Loucy (cell line): ENCODE measurements at regions not wholly inside any gene's neighbourhood (a gene's known extent, or its start where the extent isn't known, plus 50 kb on each side); places are given as distances from the start of the nearest gene placed in this dataset.

ENCODE experiments used
- H2AFZ ChIP-seq: fragments of 200-600 bp; sonication (generic); 2 replicates; pipeline ENCODE4 v1.6.0; 2016; ENCODE audit warnings: antibody characterized with exemption, mild to moderate bottlenecking, low read length, moderate library complexity
- H3F3A ChIP-seq: fragments of 200-600 bp; 2 replicates; pipeline ENCODE4 v1.6.0; 2016; ENCODE audit warnings: antibody characterized with exemption, low read depth, mild to moderate bottlenecking
- H3K27me3 ChIP-seq: fragments of 200-600 bp; sonication (generic); 2 replicates; pipeline ENCODE4 v1.6.1; 2014; ENCODE audit warnings: low read length, mild to moderate bottlenecking; ENCODE audit not compliant: insufficient read depth, poor library complexity, severe bottlenecking
- H3K36me3 ChIP-seq: fragments of 200-600 bp; sonication (generic); 2 replicates; pipeline ENCODE4 v1.6.1; 2016; ENCODE audit warnings: low read length; ENCODE audit not compliant: insufficient read depth
- H3K4me1 ChIP-seq: fragments of 200-600 bp; sonication (generic); 2 replicates; pipeline ENCODE4 v1.5.1; 2014; ENCODE audit warnings: low read length, mild to moderate bottlenecking; ENCODE audit not compliant: insufficient read depth, poor library complexity, severe bottlenecking
- H3K4me2 ChIP-seq: fragments of 200-600 bp; sonication (generic); 2 replicates; pipeline ENCODE4 v1.6.0; 2014; ENCODE audit warnings: antibody characterized with exemption, low read length, low read depth, mild to moderate bottlenecking; ENCODE audit not compliant: poor library complexity, severe bottlenecking
- H3K4me3 ChIP-seq: fragments of 200-600 bp; sonication (generic); 2 replicates; pipeline ENCODE4 v1.5.1; 2014; ENCODE audit warnings: low read length, mild to moderate bottlenecking, mixed read lengths; ENCODE audit not compliant: poor library complexity, severe bottlenecking
- H3K79me2 ChIP-seq: fragments of 200-600 bp; sonication (generic); 2 replicates; pipeline ENCODE4 v1.6.1; 2014; ENCODE audit warnings: low read length; ENCODE audit not compliant: insufficient read depth
- H3K9ac ChIP-seq: fragments of 200-600 bp; sonication (generic); 2 replicates; pipeline ENCODE4 v1.6.0; 2014; ENCODE audit warnings: mild to moderate bottlenecking, low read depth, low read length, moderate library complexity; ENCODE audit not compliant: poor library complexity, severe bottlenecking
- H3K9me2 ChIP-seq: fragments of 200-600 bp; sonication (generic); replicated peaks from 2 replicates; pipeline ENCODE4 v1.6.1; 2016; ENCODE audit warnings: low read depth, low read length, mixed read lengths
- H3K9me3 ChIP-seq: fragments of 200-600 bp; sonication (generic); 2 replicates; pipeline ENCODE4 v1.6.1; 2014; ENCODE audit warnings: mild to moderate bottlenecking, antibody characterized with exemption, low read length, low read depth; ENCODE audit not compliant: insufficient read depth
- H4K20me1 ChIP-seq: fragments of 200-600 bp; sonication (generic); 2 replicates; pipeline ENCODE4 v1.6.0; 2014; ENCODE audit warnings: antibody characterized with exemption, low read length, mild to moderate bottlenecking; ENCODE audit not compliant: insufficient read depth, poor library complexity, severe bottlenecking
- CTCF ChIP-seq: fragments of 200-600 bp; sonication (generic); conservative IDR thresholded peaks from 2 replicates; pipeline ENCODE4 v1.5.1; 2014; ENCODE audit warnings: mild to moderate bottlenecking, antibody characterized with exemption, low read length
- EZH2phosphoT487 ChIP-seq: fragments of 200-600 bp; IDR thresholded peaks from 2 replicates; pipeline ENCODE4 v1.6.1; 2018; ENCODE audit warnings: antibody characterized with exemption, mild to moderate bottlenecking, moderate library complexity, borderline replicate concordance

- H3K27me3 ChIP-seq = no peaks in the 10 kb centered on the region
- H3K9ac ChIP-seq = no peak overlapping the region
- no peak overlapping the region for H2AFZ ChIP-seq
- H3K9me2 ChIP-seq = no peaks in the 10 kb centered on the region
- H3K9me3 ChIP-seq = no peaks in the 10 kb centered on the region
- TF ChIP-seq CTCF (no peak), EZH2phosphoT487 (no peak)
- H3K79me2 ChIP-seq = no peaks in the 10 kb centered on the region
- no peaks in the 10 kb centered on the region for H3K4me1 ChIP-seq
- H3K4me2 ChIP-seq = no peak overlapping the region
- no peaks in the 10 kb centered on the region for H3K36me3 ChIP-seq
- H3F3A ChIP-seq = no peaks in the 10 kb centered on the region
- H3K4me3 ChIP-seq = no peak overlapping the region
- H4K20me1 ChIP-seq = no peaks in the 10 kb centered on the region
These were observed 500.4 kb downstream of the GALR1 start for GRCh38 chr18:77750006-77750405.

DNA sequence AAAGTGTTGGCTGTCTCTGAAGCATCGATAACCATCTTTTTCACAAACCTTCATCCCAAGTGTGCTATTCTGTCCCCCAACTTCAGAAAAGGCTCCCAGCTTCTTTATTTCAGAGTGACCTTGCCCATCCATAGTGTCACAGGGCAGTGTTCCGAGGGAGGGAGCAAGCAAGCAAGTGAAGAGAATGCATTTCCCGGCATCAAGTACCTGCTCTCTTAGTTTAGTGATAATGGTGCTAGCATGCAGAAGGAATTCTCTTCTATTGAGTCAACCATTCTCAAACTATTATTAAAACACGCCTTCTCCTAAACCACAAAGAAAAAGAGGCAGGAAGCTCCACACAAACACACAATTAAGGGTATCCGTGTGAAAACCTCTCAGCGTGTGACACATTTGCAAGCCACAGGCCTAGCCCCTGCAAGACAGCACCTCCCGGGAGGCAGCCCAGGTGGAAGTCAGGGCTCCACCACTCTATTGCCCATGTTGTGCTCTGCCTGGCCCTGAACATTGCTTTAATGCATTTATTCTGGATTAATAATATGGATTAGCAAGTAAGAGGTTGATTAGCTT, 504.9 kb downstream of the GALR1 start:
- H3F3A ChIP-seq = no peaks in the 10 kb centered on the region
- no peaks in the 10 kb centered on the region for H4K20me1 ChIP-seq
- H3K36me3 ChIP-seq = no peaks in the 10 kb centered on the region
- H3K4me1 ChIP-seq = no peaks in the 10 kb centered on the region
- H3K4me2 ChIP-seq = no peak overlapping the region
- no peaks in the 10 kb centered on the region for H3K9me2 ChIP-seq
- TF ChIP-seq CTCF (no peak), EZH2phosphoT487 (no peak)
- no peaks in the 10 kb centered on the region for H3K79me2 ChIP-seq
- H3K9ac ChIP-seq = no peak overlapping the region
- H3K9me3 ChIP-seq = no peaks in the 10 kb centered on the region
- no peak overlapping the region for H2AFZ ChIP-seq
- no peaks in the 10 kb centered on the region for H3K27me3 ChIP-seq
- H3K4me3 ChIP-seq = no peak overlapping the region

- H3F3A ChIP-seq = no peaks in the 10 kb centered on the region
- H3K27me3 ChIP-seq = no peaks in the 10 kb centered on the region
- H3K79me2 ChIP-seq = no peaks in the 10 kb centered on the region
- H3K9me2 ChIP-seq = no peaks in the 10 kb centered on the region
- H3K4me2 ChIP-seq = no peak overlapping the region
- TF ChIP-seq CTCF (no peak), EZH2phosphoT487 (no peak)
- H2AFZ ChIP-seq = no peak overlapping the region
- no peaks in the 10 kb centered on the region for H3K4me1 ChIP-seq
- H3K4me3 ChIP-seq = no peak overlapping the region
- H3K9ac ChIP-seq = no peak overlapping the region
- no peaks in the 10 kb centered on the region for H4K20me1 ChIP-seq
- H3K36me3 ChIP-seq = no peaks in the 10 kb centered on the region
- no peaks in the 10 kb centered on the region for H3K9me3 ChIP-seq
These were observed 505.5 kb downstream of the GALR1 start for GRCh38 chr18:77755187-77755586.
